Ramos (cell line): ENCODE measurements at regions not wholly inside any gene's neighbourhood (a gene's known extent, or its start where the extent isn't known, plus 50 kb on each side); places are given as distances from the start of the nearest gene placed in this dataset.

Source experiments
- in situ Hi-C: fragments of 300-500 bp; cut with MboI; formaldehyde crosslinking; loops from one replicate; pipeline ENCODE4 v1.14.3; 2022; ENCODE audit warnings: low sequenced_read_pairs; ENCODE audit not compliant: unreplicated experiment

DNA sequence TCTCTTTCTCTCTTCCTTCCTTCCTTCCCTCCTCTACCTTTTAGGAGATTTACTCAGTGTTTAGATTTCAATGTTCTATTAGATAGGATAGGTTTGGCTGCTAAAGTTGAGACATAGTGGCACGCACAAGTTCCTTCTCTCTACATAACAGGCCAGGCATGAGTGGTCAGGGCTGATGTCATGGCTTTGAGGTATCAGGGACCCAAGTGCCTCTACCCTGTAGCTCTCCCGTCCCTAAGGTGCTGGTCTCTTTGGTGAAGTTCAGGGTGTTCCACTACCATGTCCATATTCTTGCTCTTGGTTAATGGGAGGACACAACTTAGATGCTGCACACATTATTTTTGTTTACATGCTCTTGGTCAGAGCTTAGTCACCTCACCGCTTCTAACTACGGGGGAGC is 245.3 kb downstream of the QKI start:
- in situ Hi-C loops = no loop called here

DNA sequence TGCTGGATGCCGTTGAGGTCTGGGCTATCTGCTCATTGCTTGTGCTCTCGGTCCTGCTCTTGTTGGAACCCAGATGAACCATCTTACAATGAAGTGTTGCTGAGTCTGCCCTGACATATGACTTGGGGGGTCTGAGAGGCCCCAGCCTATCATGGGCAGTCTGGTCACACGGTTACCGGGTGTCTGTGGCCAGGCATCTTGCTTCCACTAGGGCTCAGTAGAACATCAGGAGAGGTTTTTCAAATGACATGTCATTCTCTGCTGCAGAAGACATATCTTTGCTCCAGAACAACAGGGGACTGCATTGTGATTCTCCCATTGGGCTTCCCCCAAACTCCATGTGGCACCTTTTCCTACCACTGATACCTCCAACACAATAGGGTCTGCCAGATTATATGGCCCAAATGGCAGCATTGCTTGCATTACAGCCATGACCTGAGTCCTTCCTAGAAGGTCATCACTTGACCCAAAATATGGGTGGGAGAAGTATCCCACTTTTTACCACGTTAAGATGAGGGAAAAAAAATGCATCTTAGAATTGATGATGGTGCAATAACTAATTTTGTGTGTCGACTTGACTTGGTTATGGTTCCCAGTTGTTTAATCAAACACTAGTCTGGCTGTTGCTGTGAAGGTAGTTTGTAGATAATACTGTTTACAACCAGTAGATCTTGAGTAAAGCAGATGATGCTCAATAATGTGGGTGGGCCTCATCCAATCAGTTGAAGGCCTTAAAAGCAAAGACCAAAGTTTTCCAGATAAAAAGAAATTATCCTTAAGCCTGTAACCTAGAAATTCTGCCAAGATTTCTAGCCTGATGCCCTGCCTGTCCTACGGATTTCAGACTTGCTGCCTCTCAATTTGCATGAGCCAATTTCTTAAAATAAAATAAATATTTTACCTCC is 241.0 kb downstream of the QKI start:
- in situ Hi-C loops = no loop called here

DNA sequence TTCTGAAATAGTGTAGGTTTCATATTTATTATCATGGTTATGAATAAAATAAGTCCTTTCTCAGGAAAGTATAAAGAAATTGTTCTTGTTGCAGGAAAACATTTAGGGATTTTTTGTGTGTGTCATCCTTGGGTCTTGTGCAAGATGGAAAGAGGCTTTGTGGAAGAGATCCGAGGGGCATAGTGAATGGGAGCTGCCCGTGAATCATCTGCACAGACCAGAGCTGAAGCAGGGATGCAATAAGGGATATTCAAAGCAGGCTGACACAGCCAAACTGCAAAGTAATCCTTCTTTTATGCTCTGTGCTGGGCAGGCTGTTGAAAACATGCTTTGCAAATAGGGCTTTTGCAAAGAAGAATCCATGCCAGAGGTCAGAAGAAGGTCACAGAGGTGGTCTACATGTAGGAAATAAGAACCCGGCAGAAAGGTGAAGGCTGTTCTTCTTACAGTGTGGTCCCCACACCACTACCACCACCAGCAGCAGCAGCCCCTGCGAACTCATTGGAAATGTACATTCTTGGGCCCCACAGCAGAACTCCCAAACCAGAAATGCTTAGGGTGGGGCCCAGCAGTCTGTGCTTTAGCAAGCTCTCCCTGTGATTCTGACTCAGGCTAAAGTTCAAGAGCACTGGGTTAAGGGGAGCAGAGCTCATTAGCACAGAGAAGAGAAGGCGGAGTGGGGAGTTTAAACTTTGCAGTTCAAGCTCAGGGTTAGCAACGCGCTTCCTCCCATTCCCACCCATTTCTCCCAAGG is 237.6 kb downstream of the QKI start:
- in situ Hi-C loops = no loop called here

DNA sequence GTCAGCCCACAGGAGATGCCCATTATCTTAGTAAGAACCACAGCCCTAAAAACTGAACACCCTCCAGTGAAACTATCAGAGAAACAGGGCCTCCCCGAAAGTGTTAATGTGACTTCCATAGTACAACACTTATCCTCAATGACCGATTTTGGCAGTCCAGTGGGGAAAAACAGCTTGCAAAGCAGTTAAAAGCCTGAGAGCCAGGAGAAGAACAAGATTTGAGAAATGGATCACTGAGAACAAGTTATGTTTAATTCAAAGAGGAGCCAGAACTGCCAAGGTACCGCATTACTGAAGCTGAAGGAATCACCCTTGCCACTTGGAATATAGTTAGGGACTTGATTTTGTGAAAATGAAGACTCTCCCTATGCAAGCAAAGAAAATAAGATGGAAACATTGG is 236.9 kb downstream of the QKI start:
- in situ Hi-C loops = no loop called here

DNA sequence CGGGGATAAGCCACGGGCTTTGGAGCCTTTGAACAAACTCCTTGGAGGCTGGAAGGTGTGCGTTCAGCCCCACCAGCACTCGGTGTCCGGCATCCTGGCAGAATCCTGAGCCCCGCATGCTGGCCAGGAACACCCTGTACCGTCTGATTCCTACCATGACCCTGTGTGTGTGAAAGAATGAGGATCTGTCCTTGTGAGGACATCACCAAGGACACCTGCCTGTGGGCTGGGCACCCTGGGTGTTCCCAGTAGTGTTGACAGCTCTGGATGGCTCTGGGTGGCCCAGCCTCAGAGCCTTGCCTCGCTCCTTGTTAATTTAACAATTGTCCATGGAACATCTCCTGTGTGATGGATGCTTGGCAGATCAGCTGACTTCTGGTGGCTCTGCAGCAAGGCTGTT is 234.3 kb downstream of the QKI start:
- in situ Hi-C loops = no loop called here

DNA sequence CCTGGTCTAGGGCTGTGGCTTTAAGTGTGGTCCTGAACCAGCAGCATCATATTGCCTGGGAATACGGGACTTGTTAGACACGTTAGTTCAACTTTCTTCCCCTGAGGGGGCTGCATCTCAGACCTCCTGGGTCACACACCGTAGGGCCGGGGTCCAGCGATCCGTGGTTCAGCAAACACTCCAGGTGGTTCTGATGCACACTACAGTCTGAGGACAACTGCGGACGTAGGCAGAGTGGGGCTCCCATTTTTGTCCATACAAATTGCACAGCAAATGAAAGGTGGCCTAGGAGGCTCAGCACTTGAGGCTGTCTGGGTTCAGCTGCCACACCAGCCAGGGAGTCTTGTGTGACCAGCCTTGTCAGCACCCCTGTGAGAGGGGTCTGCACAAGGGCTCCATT is 233.1 kb downstream of the QKI start:
- in situ Hi-C loops = no loop called here

DNA sequence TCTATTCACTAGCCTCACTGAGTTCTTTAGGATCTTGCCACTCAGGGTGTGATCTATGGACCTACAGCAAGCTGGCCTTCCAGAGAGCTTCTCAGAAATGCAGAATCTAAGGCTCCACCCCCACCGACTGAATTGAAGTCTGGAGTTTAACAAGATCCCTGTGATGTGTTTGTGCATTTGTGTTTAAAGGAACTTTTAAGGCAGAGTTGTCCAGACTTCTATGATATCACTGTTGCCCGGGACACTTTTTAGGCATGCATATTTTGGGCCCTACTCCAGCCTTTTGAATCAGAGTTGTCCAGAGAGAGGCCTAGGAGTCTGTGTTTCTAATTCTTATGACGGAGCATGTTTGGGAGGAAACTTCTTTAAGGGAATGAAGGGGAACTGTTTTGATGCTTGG is 232.3 kb downstream of the QKI start:
- in situ Hi-C loops = no loop called here

DNA sequence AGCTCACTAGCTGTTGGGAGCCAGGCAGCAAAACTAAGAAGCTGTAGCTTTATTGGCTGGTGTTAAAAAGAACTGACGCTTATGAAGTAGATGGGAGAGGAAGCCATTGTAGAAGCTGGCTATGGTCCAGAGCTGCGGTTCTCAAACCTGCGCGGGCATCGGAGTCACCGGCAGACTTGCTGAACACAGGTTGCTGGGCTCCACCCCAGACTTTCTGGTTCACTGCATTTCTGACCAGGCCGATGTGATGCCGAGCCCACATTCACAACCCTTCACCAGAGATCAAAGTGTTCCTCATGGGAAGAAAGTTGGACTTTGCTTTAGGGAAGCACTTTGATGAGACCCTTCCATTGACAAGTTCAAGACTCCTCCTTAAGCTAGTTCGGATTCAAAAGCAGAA is 231.6 kb downstream of the QKI start:
- in situ Hi-C loops = no loop called here

DNA sequence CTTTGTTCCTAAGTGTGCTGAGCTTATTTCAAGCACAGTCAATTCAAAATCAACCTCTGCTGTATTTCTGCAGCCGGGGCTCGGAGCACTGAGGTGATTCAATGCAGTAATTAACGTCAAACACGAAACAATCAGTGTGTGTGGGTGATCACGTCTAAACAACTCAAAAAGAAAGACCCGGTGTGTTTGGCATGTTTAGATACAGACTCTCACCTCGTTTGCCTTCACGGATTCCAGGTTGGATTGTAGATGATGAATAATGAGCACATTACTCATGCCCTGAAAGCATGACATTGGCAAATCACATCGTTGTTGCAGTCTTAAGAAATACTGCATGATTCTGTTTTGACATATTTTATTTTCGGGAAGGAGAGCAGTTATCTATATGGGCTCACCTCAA is 231.0 kb downstream of the QKI start:
- in situ Hi-C loops = no loop called here

DNA sequence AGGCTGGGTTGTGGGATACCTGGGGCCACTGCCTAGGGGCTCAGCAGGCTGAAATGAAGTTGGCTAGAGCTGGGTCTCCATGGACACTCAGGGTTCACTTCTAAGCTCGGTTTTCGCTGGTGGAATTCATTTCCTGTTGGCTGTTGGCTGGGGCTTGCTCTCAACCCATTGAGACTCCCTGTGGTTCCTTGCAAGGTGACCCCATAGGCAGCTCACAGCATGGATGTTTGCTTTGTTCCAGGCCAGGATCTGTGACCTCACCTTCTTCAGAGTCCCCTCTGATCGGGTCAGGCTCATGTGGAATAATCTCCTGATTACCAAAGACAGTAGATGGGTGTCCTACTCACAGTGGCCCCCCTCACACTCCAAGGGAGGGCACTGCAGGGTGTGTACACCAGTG is 229.3 kb downstream of the QKI start:
- in situ Hi-C loops = no loop called here

DNA sequence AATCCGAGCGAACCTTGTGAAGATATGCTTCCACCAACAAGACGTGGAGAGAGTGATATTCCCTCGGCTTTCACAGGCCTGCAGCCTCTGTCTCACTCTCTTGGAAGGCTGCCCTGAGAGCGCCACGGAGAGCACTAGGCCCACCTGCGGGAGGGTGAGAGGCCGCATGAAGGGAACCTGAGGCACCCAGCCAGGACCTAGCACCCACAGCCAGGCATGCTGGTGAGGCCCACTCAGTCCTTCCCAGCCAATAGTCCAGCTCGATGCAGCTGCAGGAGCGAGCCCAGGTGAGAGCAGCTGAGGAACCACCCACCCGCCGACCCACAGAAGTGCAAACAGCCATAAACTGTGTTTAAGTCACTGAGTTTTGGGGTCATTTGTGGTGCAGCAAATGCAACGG is 227.2 kb downstream of the QKI start:
- in situ Hi-C loops = no loop called here

DNA sequence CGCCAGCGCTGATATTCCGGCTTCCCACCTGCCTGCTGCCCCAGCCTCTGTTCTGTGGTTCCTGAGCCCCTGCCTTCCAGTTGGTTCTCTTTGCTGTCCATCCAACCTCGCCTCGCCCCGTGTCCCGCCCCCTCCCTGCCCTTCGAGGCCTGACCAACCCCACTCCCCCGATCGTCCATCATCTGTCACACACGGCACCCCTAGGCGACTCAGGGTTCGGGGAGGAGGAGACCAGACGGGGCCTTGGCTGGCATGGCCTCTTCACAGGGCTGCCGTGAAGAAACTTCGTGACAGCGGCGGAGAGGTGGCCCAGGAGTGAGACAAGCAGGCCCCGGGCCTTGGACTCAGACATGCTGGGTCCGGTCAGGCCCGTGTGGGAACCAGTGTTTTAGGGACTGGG is 226.1 kb downstream of the QKI start:
- in situ Hi-C loops = no loop called here

DNA sequence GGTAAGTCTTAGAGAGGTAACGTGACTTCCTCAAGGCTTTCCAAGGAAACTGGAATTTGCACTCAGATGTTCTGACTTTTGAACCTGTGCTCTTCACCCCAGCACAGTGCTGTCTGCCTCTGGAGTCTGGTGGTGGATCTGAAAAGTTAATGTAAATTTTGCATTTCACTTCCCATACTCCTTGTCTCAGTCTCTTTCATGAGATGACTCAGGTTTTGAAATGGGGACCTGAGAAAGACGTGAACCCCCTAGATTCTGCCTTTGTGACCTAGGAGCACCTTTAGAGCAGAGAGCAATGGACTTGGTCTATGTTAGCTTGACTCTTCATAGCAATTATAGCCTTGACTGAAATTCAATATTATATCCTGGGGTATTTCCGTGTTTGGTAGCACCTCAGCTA is 223.0 kb downstream of the QKI start:
- in situ Hi-C loops = no loop called here

DNA sequence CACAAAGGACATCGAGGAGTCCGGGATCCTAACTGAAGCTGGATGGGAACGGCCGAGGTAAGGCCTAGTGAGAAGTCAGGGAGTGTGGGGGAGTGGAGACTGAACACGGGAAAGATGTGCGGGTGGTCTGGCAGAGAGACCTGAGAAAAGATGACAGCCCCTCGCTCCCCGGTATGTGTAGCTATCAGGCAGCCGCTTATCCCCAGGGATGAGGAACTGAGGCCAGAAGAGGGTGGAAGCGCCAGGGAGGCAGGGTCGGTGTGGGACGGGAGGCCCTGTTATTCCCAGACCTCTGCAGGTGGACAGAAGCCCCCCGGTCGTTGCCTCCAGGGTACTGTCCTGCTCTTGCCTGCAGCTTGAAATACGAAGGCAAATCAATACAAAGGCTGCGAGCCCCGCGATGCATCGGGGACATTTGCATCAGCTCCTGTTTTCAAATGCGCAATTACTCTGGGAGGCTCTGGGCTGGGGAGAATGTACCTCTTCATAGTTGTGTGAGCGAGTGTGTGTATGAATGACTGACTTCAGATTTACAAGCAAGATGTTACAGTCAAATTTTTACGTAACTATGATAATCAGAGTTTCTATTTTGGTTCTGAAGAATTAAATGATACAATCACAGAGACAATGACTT is 221.3 kb downstream of the QKI start:
- in situ Hi-C loops = no loop called here

DNA sequence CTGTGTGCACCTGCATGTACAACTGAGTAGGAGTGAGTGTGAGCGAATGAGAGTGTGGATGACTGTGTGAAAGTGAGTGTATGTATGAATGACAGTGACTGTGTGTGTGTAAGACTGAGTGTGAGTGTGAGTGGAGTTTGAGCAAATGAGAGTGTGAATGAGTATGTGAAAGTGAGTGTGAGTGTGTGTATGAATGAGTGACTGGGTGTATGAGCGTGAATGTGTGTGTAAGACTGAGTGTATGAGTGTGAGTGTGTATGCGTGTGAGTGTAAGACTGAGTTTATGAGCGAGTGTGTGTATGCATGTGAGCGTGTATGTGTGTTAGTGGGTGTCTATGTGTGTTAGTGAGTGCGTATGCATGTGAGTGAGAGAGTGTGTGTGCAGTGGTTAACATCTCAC is 220.8 kb downstream of the QKI start:
- in situ Hi-C loops = no loop called here

DNA sequence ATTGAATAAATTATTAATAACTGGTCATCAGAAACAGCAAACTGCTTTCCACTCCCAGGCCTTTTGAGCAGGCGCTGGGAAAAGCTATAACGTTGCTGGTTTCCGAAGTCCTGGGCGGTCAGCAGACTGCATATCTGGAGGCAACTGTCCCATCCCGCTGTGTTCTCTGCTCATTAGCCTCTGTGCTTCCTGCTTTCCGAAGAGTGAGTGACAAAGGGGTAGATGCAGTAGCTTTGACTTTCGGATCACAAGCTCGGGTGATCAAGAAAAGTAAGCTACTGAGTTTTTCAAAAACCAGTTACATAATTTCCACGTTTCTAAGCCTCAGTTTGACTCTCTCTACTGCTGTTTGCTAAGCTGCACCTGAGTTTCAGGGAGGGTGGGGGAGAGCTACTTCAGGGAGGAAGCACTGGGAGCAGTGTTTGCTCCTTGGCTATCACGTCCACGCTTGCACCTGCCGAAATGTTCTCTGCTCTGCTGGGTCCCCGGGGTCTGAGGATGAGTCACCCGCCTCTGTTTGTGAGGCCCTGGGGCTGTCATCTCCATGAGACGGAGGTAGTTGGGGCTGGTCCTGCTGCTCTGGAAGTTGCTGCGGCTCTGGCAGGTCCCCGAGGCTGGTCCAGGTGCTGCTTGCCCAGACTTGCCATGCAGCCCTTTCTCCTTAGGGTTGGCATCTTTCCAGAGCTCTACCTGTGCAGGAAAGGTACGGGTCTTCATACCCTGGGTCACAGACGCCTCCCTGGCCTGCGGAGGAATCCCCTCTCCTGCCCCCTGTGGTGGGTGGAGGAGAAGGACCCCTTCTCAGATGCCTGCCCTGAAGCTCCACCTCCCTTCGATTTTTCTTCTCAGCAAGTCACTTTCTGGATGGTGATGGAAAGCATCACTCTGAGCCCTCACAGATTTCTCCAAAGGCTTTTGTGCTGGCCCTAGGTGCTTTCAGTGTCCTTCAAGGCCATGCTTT is 220.0 kb downstream of the QKI start:
- in situ Hi-C loops = no loop called here

DNA sequence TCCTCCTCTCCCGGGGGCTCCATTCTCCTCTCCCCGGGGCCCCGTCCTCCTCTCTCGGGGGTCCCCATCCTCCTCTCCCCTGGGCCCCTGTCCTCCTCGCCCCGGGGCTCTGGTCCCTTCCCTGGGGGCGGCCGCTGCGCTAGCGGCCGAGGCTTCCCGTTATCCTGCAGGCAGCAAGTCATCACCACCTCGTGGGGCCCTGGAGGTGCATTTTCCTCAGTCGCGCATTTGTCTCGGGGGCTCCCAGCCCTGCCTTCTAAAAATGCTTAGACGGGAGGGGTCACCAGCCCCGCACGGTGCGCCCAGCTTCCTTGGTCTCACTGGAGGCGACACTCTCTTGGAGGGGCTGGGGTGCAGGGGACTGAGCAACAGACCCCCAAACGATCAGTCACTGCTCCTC is 216.5 kb downstream of the QKI start:
- in situ Hi-C loops = no loop called here

DNA sequence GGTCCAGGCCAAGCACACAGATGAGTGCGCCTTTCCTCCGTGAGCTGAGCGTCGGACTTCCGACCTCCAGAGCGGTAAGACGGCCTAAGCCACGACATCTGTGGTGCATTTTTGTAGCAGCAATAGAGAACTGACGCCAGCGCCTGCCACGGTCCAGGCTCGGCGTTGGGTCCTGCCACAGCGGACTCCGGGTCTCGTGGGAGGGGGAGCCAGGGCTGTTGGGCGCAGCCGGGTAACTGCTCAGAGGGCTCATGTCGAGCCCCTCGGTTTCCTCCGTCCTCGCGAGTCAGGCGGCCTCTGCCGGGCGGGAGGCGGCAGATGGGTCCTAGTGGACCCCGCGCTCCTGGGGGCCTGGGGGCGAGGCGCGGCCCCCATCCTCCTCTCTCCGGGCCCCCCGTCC is 216.1 kb downstream of the QKI start:
- in situ Hi-C loops = no loop called here

DNA sequence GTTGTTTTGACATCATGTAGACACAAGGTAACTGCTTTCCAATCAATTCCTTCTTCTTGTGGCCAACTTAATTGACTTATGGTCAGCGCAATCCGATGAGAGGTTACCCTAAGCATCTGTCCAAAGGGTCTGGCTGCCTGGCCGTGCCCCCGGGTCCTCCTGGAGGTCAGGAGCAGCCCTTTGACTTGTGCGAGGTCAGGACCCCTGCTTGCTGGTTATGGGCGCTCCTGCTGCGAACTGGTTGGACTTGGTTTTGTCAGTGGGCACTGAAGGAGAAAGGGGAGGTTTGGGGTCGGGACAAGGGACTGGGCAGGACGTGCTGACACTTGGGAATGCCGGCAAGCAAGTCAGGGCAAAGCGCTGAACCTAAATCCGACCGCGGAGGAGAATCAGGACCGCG is 215.6 kb downstream of the QKI start:
- in situ Hi-C loops = no loop called here
